ENCODE measurements at regions not wholly inside any gene's neighbourhood (a gene's known extent, or its start where the extent isn't known, plus 50 kb on each side); places are given as distances from the start of the nearest gene placed in this dataset.

DNA sequence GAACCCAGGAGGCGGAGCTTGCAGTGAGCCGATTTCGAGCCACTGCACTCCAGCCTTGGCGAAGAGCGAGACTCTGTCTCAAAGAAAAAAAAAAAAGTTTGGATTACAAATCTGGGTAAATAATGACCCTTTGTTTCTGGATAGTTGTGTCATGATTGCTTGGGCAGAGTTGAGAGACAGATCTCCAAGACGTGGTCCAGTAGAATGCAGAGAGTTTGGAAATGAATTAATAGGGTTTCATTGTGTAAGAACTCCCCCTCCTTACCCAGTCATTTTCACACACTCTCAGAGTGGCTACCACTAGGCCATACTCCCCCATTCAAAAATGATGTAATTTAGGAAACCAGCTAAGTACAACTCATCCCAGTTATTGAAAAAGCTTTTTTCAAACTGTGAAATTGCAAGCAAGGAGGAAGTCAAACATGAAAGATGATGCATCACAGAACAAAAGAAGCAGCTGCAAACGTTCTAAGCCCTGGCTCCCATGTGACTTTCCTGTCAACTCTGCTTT lies 1331.9 kb downstream of the AACS start:
- TF ChIP-seq, protein P1, sequence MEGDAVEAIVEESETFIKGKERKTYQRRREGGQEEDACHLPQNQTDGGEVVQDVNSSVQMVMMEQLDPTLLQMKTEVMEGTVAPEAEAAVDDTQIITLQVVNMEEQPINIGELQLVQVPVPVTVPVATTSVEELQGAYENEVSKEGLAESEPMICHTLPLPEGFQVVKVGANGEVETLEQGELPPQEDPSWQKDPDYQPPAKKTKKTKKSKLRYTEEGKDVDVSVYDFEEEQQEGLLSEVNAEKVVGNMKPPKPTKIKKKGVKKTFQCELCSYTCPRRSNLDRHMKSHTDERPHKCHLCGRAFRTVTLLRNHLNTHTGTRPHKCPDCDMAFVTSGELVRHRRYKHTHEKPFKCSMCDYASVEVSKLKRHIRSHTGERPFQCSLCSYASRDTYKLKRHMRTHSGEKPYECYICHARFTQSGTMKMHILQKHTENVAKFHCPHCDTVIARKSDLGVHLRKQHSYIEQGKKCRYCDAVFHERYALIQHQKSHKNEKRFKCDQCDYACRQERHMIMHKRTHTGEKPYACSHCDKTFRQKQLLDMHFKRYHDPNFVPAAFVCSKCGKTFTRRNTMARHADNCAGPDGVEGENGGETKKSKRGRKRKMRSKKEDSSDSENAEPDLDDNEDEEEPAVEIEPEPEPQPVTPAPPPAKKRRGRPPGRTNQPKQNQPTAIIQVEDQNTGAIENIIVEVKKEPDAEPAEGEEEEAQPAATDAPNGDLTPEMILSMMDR (IDR thresholded peaks at IDR 0.05) = no peak
- no peak for TF ChIP-seq POLR2A (IDR thresholded peaks at IDR 0.05)
